Activated CD8-positive, alpha-beta T cell treated with anti-CD3 and anti-CD28 coated beads for 36 hours (primary cell): ENCODE measurements at regions not wholly inside any gene's neighbourhood (a gene's known extent, or its start where the extent isn't known, plus 50 kb on each side); places are given as distances from the start of the nearest gene placed in this dataset.

ENCODE experiments used
- ATAC-seq: fragments of 200-7000 bp; cut with Tn5 transposase; one replicate; pipeline ENCODE4 v1.10.0; 2021; ENCODE audit warnings: mild to moderate bottlenecking, moderate library complexity
- CTCF ChIA-PET: fragments of 350-600 bp; sonication (Branson Sonifier 250); formaldehyde crosslinking; loops from one replicate; lab custom pipeline; 2021; ENCODE audit warnings: antibody characterized with exemption; lab: Charles Lee
- POLR2A ChIA-PET: fragments of 350-600 bp; sonication (Branson Sonifier 250); formaldehyde crosslinking; loops from one replicate; lab custom pipeline; 2021; ENCODE audit warnings: antibody characterized with exemption; lab: Charles Lee
- DNase-seq: peaks from one replicate; pipeline ENCODE4 v3.0.0-alpha.2; 2020
- H3K27ac Mint-ChIP-seq: one replicate; pipeline ENCODE4 v1.8.0; 2021; ENCODE audit warnings: mild to moderate bottlenecking, mixed read lengths
- H3K27me3 Mint-ChIP-seq: one replicate; pipeline ENCODE4 v1.8.0; 2021; ENCODE audit warnings: mixed read lengths
- H3K36me3 Mint-ChIP-seq: one replicate; pipeline ENCODE4 v1.8.0; 2021; ENCODE audit warnings: low read depth, mixed read lengths
- H3K4me1 Mint-ChIP-seq: one replicate; pipeline ENCODE4 v1.8.0; 2021; ENCODE audit warnings: low read depth, mixed read lengths
- H3K4me3 Mint-ChIP-seq: one replicate; pipeline ENCODE4 v1.8.0; 2021; ENCODE audit warnings: mild to moderate bottlenecking, moderate library complexity, mixed read lengths
- H3K9me3 Mint-ChIP-seq: one replicate; pipeline ENCODE4 v1.8.0; 2021; ENCODE audit warnings: mixed read lengths
- CTCF ChIP-seq: fragments of 200-600 bp; IDR thresholded peaks from one replicate; pipeline ENCODE4 v1.8.0; 2022; ENCODE audit warnings: antibody characterized with exemption, mild to moderate bottlenecking
- intact Hi-C: fragments of 100-400 bp; cut with micrococcal nuclease; formaldehyde crosslinking; loops from one replicate; pipeline ENCODE4 v1.10.0; 2022

GRCh38 chr12:46453428-46453827 is 80.9 kb upstream of the SLC38A2 start:
- TF ChIP-seq CTCF: no peak
- CTCF ChIA-PET: no interaction called here
- no peak overlapping the region for H3K27ac Mint-ChIP-seq
- DNase-seq (no peak), ATAC-seq (no peak)
- peaks cover 61% of the 10 kb centered on the region for H3K4me1 Mint-ChIP-seq
- intact Hi-C loops: no loop called here
- no peaks in the 10 kb centered on the region for H3K36me3 Mint-ChIP-seq
- H3K4me3 Mint-ChIP-seq: no peak overlapping the region
- H3K27me3 Mint-ChIP-seq: no peaks in the 10 kb centered on the region
- no peaks in the 10 kb centered on the region for H3K9me3 Mint-ChIP-seq
- POLR2A ChIA-PET: no interaction called here

- CTCF ChIA-PET: no interaction called here
- DNase-seq (no peak), ATAC-seq (no peak)
- no peak overlapping the region for H3K27ac Mint-ChIP-seq
- no peak for TF ChIP-seq CTCF
- POLR2A ChIA-PET: no interaction called here
- no peaks in the 10 kb centered on the region for H3K27me3 Mint-ChIP-seq
- H3K4me3 Mint-ChIP-seq: no peak overlapping the region
- peaks cover 55% of the 10 kb centered on the region for H3K4me1 Mint-ChIP-seq
- peaks cover 2% of the 10 kb centered on the region for H3K9me3 Mint-ChIP-seq
- intact Hi-C loops: no loop called here
- H3K36me3 Mint-ChIP-seq: no peaks in the 10 kb centered on the region
Measured at GRCh38 chr12:46452776-46453175, 80.2 kb upstream of the SLC38A2 start.

- ATAC-seq: no peak
- H3K4me3 Mint-ChIP-seq: no peak overlapping the region
- POLR2A ChIA-PET: interaction anchor here (0.8 kb wide), 1 partner anchor 825 kb away, joined by 4 read pairs; no protein-coding TSS in a partner anchor
Measured at GRCh38 chr12:46452061-46452615, 79.6 kb upstream of the SLC38A2 start.

DNA sequence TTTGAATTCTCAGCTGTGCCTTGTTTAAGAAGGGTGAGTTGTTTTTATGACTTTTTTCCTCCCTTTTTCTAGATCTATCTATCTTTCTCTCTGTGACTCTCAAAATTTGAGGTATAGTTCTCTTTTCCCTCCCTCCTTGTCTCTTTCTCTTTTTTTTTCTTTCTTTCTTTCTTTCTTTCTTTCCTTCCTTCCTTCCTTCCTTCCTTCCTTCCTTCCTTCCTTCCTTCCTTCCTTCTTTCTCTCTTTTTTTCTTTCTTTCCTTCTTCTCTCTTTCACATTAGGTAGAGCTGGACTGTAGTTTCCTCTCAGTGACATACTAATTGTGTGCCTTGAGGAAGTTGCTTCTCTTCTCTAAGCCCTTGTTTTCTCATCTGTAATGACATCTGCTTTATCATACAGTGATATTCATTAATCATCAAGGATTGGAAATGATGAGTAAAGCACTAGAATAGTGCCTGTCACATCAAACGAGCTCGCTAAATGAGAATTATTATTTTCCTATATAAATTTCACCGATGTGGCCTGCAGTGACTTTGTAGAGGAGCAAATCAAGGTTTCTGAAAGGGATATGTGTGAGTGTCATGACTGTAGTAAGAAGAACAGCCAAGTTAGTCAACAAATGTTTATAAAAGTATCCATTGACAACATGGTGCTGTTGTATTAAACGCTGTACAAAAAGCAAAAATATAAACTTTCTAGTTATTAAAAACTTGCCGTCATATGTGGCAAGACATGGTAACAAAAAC is 78.9 kb upstream of the SLC38A2 start:
- CTCF ChIA-PET: interaction anchor here (0.6 to 1.7 kb wide), 3 partner anchors 11 to 326 kb away, joined by 3 read pairs; no protein-coding TSS in a partner anchor
- Mint-ChIP-seq H3K4me1 (peaks cover 47% of the 10 kb centered on the region), H3K4me3 (no peak overlapping the region), H3K27ac (peak overlapping the region; percentile 82), H3K36me3 (no peaks in the 10 kb centered on the region), H3K9me3 (peaks cover 2% of the 10 kb centered on the region), H3K27me3 (no peaks in the 10 kb centered on the region)
- POLR2A ChIA-PET: interaction anchor here (0.8 to 1.9 kb wide), 2 partner anchors 11 to 826 kb away, joined by 4 to 5 read pairs; no protein-coding TSS in a partner anchor
- DNase-seq (no peak), ATAC-seq (peak; percentile 55)
- TF ChIP-seq CTCF: no peak
- intact Hi-C loops: no loop called here

More at GRCh38 chr12:46452061-46452615, 79.6 kb upstream of the SLC38A2 start:
- no peak overlapping the region for H3K27ac Mint-ChIP-seq
- H3K27me3 Mint-ChIP-seq: no peaks in the 10 kb centered on the region
- DNase-seq: no peak
- H3K9me3 Mint-ChIP-seq: peaks cover 2% of the 10 kb centered on the region
- peaks cover 54% of the 10 kb centered on the region for H3K4me1 Mint-ChIP-seq
- CTCF ChIA-PET: no interaction called here
- TF ChIP-seq CTCF: no peak
- intact Hi-C loops: no loop called here
- H3K36me3 Mint-ChIP-seq: no peaks in the 10 kb centered on the region

DNA sequence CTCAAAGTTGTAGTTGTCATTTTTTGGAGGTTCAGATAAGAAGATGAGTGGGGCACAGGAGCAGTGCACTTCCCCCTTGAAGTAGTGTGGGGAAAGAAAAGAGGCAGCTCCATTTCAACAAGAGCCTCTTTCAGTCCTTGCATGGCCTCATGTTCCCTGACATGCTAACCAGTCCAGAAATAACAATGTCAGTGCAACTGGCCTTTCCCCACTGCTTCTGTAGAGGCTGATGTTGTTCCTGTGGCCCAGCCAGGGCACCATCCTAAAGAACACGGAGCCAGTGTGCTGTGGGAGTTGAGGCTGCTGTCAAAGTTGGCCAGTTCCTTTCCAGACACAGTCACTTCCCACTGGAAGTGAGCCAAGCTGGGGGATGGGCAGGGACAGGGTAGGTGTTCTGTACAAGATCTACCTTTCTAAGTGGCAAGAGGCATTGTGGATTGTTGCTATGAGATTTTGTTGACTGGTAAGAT is 77.7 kb upstream of the SLC38A2 start:
- no peak for TF ChIP-seq CTCF
- CTCF ChIA-PET: interaction anchor here (0.6 to 1.7 kb wide), 3 partner anchors 9 to 859 kb away, joined by 3 read pairs; no protein-coding TSS in a partner anchor
- H3K36me3 Mint-ChIP-seq: no peaks in the 10 kb centered on the region
- intact Hi-C loops: no loop called here
- POLR2A ChIA-PET: interaction anchor here (0.6 to 1.9 kb wide), 2 partner anchors 10 to 383 kb away, joined by 3 to 5 read pairs; no protein-coding TSS in a partner anchor
- peak overlapping the region; percentile 52 for H3K27ac Mint-ChIP-seq
- no peak overlapping the region for H3K4me3 Mint-ChIP-seq
- ATAC-seq (no peak), DNase-seq (no peak)
- peaks cover 39% of the 10 kb centered on the region for H3K4me1 Mint-ChIP-seq
- H3K27me3 Mint-ChIP-seq: no peaks in the 10 kb centered on the region
- H3K9me3 Mint-ChIP-seq: peaks cover 2% of the 10 kb centered on the region
